ENCODE measurements at regions not wholly inside any gene's neighbourhood (a gene's known extent, or its start where the extent isn't known, plus 50 kb on each side); places are given as distances from the start of the nearest gene placed in this dataset.

- no peak for DNase-seq
Measured at GRCh38 chr14:65937079-65937959, 524.8 kb downstream of the FUT8 start.

- DNase-seq: no peak
Measured at GRCh38 chr14:65937960-65938316, 525.4 kb downstream of the FUT8 start.

DNA sequence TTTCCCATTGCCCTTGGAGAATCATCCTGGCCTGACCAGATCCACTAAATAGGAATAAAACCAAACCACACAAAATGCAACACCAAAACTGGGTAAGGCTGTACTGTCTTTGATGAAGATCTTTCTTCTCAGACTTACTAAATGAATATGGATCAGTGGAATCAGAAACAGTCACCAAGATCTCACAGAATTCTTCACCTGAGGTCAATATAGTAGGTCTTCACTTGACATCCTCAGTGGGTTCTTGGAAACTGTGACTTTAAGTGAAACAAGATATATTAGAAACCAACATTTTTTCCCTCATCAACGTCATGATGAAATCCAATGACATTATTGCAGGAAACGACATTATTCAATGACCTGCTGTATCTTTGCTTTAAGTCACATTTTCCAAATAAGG, 526.2 kb downstream of the FUT8 start:
- no peak for DNase-seq

DNA sequence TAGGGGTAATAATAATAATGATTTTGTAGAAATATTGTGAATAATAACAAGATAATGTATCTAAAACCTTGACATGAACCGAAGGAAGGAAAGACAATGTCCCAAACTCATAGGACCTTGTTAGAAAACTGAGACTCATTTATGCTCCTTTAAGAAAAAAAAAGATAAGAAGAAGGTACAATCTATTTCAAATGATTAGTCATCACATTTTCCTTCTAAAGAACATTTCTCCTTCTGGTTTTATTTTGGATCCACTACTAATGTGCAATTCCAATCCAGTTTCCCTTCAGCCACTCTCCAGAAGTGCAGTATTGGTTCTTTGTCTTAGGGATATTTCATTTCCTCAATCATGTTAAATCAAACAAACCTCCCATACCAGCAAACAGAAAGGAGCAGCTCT, 526.7 kb downstream of the FUT8 start:
- no peak for DNase-seq

DNA sequence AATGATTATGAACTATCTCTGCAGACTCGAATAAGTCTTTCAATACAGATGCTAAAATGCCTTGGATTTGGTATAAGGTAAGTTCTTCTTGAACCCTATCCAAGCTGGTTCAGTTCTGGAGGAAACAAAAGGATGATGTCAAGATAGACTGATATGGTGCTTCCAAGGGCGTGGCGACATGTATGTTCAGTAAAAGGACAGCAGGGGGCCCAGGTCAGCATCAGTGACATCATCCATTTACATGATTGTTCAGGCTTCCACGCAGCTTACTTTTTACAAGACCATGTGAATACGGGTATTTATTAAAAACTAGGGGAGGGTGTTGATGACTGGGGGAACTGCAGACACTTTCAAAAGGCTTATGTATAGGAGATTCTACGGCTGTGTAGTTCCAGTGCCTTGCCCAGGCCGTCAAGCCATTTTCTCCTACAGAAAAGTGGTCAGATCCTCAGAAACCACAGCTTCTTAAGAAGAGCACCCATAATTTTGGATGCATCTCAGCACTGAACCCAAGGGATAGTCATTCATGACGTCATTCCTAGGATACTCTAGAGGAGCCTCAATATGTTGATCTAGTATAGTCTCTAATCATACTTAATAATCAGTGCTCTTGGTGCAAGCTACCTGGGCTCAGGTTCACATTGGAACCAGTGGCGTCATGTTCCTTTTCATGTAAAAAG, 527.7 kb downstream of the FUT8 start:
- DNase-seq: peak; percentile 5

GRCh38 chr14:65941091-65941490, 528.6 kb downstream of the FUT8 start:
- no peak for DNase-seq

GRCh38 chr14:65943150-65943549, 530.6 kb downstream of the FUT8 start:
- no peak for DNase-seq

DNA sequence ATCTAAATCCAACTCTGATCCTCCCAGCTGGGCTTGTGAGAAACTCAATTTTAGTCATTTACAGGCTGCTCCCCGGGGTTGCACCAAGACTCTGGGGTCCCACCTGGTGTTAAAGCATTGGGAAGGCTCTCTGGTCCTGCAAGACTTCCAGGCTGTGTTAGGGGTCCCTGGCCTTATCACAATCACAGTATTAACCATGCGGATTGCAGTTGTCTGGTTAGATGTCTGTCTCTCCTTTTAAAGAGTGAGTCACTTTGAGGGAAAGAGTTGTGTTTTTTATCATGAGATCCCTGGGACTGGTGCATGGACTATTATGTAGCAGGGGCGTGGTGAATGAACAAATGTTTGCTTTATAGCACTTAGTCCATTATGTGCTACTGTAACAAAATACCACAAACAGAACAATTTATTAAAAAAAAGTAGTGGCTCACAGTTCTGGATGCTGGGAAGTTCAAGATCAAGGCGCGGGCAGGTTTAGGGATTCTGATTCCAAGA, 531.4 kb downstream of the FUT8 start:
- no peak for DNase-seq

- DNase-seq: no peak
Measured at GRCh38 chr14:65945327-65945726, 532.8 kb downstream of the FUT8 start.

DNA sequence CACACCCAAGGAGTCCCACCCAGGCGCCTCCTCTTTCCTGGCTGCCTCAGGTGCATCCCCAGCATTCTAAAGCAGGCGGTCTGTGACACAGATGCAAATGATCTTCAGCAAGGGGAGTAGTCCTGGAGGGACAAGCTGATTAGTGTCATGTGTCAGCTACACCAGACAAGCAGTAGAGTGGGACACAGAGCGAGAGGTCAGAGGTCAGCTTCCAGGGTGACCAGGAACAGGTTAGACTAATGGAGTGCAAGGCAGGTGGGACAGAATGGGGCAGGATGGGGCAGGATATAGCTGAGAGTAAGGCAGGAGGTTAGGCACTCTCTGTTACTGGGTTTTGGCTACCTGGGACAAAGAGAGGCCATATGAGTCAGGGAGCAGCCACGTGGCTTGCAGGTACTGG, 534.0 kb downstream of the FUT8 start:
- no peak for DNase-seq

GRCh38 chr14:65948302-65948701, 535.8 kb downstream of the FUT8 start:
- DNase-seq: no peak

GRCh38 chr14:65949711-65950516, 536.3 kb upstream of the CCDC196 start:
- no peak for DNase-seq

- DNase-seq: no peak
Measured at GRCh38 chr14:65954942-65955341, 531.2 kb upstream of the CCDC196 start.

- no peak for DNase-seq
Measured at GRCh38 chr14:65957631-65958205, 528.5 kb upstream of the CCDC196 start.

DNA sequence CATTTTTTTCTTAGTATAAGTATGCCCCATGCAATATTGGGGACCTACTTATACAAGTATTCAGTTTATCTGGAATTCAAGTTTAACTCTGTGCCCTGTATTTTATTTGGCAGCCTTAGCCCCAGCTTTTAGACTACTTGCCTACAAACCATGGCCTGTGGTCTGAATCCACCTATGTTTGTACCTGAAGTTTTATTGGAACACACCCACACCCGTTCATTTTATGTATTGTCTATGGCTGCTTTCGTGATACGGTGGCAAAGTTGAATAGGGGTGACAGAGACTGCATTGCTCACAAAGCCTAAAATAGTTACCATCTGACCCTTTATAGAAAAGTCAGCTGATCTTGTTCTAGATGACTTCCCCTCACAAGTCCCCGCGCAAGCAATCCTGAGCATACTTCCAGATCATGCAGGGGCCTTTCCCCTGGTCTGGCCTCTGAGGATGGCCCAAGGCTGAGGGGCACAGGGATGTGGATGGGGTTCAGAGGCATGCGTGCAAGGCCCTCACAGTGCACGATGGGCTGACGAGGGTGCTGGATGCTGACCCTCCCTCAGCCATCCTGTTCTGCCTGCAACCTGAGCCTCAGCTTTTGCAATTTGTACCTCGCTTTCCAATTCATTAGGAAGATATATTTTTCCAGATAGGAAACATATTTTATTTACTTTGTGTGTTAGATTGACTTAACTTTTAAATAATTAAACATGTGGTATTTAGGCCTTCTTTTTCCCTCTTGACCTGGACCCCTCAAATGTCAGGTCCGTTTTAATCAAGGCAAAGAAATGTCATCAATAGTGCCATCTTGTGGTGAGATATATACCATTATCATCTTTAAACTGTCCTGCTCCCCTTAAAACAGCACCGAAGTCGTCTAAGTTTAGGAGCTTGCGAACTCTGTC, 527.3 kb upstream of the CCDC196 start:
- DNase-seq: no peak

DNA sequence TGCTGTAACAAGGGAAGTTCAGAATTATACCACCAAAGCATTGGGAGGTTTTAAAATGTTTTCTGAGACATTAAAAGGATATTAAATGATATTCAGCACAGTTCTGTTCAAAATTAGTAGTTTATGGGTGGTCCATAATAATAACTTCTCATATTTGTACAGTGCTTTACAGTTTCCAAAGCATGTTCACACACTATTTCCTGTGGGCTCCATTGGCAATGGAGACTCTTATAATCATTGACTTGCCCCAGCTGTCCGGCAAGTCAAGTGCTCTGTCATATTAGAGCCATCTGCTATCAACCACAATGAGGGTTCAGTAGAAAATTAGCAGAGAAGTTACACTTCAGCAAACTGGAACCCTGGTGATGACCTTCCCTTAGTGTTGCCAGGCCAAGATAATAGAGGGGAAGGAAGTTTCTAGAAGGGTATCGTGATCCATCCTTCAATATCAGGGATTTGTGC, 526.6 kb upstream of the CCDC196 start:
- DNase-seq: no peak

- DNase-seq: no peak
Measured at GRCh38 chr14:65961004-65961403, 525.2 kb upstream of the CCDC196 start.

- DNase-seq: no peak
Measured at GRCh38 chr14:65962952-65963351, 523.2 kb upstream of the CCDC196 start.

DNA sequence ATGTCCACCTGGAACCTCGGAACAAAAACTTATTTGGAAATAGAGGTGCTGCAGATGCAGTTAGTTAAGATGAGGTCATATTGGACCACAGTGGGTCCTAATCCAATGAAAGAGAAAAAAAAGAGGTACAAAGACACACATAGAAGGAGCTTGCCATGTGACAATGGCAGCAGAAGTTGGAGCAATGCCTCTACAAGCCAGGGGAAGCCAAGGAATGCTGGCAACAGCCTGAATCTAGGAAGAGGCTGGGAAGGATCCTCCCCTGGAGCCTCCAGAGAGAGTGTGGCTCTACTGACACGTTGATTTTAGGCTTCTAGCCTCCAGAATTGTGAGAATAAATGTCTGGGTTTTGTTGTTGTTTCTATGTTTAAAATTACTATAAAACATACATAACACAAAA, 521.8 kb upstream of the CCDC196 start:
- DNase-seq: no peak

DNA sequence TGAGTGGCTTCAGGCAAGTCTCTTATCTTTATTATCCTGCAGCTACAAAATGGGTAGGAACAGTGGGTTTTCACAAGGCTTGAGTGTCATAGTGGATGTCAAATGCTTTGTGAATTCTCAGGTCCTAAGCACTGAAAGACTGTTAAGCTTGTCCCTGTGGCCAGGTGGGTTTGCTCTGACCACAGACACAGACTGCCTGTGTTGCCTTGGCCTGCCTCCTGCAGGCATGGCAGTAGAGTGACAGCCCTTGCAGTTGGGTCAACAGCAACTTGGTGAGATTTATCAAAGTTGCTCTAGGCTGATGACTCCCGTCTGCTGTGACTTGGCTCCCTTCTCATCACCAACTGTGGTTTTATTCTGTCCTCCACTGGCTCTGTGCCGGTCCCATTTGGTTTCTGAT, 520.0 kb upstream of the CCDC196 start:
- no peak for DNase-seq

GRCh38 chr14:65972346-65972870, 513.8 kb upstream of the CCDC196 start:
- DNase-seq: no peak

DNA sequence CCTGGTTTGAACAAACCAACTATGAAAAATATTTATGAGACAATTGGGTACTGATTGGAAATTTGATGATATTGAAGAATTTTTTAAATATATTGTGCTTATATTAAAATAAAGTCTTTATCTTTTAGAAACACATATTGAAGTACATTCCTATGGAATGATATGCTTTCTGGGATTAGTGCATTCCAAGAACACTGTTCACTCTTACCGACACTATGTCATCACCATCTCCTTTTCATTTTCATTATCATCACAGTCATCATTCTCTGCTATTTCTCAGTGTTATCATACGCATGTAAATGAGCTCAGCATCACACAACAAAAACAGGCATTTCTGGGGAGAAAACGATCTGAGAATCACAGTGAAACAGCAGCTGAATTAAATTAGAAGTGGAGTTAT, 513.3 kb upstream of the CCDC196 start:
- DNase-seq: no peak
